H1 (cell line): ENCODE measurements at regions not wholly inside any gene's neighbourhood (a gene's known extent, or its start where the extent isn't known, plus 50 kb on each side); places are given as distances from the start of the nearest gene placed in this dataset.

Source experiments
- CTCF ChIA-PET: fragments of 300-600 bp; sonication (Branson Sonifier 250); formaldehyde crosslinking; loops from one replicate; lab custom pipeline; 2021; ENCODE audit not compliant: partially characterized antibody; lab: Charles Lee
- POLR2A ChIA-PET: fragments of 300-600 bp; sonication (Branson Sonifier 250); formaldehyde crosslinking; loops from one replicate; lab custom pipeline; 2021; ENCODE audit warnings: inconsistent platforms; ENCODE audit not compliant: partially characterized antibody; lab: Charles Lee
- DNase-seq, 2 experiments: peaks; one replicate each; pipeline versions ENCODE4 v3.0.0 to v3.0.0-alpha.2; 2010 to 2022; ENCODE audit warnings: low spot score in 2 of 2, low read depth in 1 of 2, mixed read lengths in 1 of 2
- FAIRE-seq: peaks from 2 replicates; lab custom pipeline; 2011; peaks lifted over from hg19 to GRCh38; lab: Jason Lieb, UNC
- H2AFZ ChIP-seq: 2 replicates; pipeline ENCODE4 v1.8.1; 2012; ENCODE audit warnings: low read length, inconsistent platforms
- H2AK5ac ChIP-seq: 2 replicates; pipeline ENCODE4 v1.6.1; 2013; ENCODE audit warnings: low read depth, low read length
- H2BK120ac ChIP-seq: replicated peaks from 2 replicates; pipeline ENCODE3; 2013; ENCODE audit warnings: low read depth, low read length, inconsistent platforms
- H2BK12ac ChIP-seq: 2 replicates; pipeline ENCODE4 v1.6.1; 2013; ENCODE audit warnings: low read depth, low read length
- H2BK15ac ChIP-seq: 2 replicates; pipeline ENCODE4 v1.6.1; 2013; ENCODE audit warnings: low read length
- H2BK20ac ChIP-seq: 2 replicates; pipeline ENCODE4 v1.6.1; 2013; ENCODE audit warnings: low read length
- H2BK5ac ChIP-seq: 2 replicates; pipeline ENCODE4 v1.6.1; 2013; ENCODE audit warnings: low read depth, low read length
- H3K14ac ChIP-seq: 2 replicates; pipeline ENCODE4 v1.6.1; 2013; ENCODE audit warnings: inconsistent platforms; ENCODE audit not compliant: insufficient read length
- H3K18ac ChIP-seq: 2 replicates; pipeline ENCODE4 v1.6.1; 2013; ENCODE audit warnings: low read length; ENCODE audit errors: extremely low read depth
- H3K23ac ChIP-seq: 2 replicates; pipeline ENCODE4 v1.6.1; 2013; ENCODE audit warnings: inconsistent platforms; ENCODE audit not compliant: insufficient read length
- H3K23me2 ChIP-seq: 2 replicates; pipeline ENCODE4 v1.6.1; 2013; ENCODE audit warnings: low read depth, low read length
- H3K27ac ChIP-seq: 2 replicates; pipeline ENCODE4 v1.6.1; 2011; ENCODE audit warnings: low read depth, low read length, inconsistent platforms
- H3K27me3 ChIP-seq, 4 experiments: replicated peaks in 1 of 4; 1 replicate in 1 of 4; 2 replicates in 3 of 4; pipeline versions ENCODE4 v1.6.1 to v1.8.1; 2011 to 2013; ENCODE audit warnings: low read length in 3 of 4, mild to moderate bottlenecking in 3 of 4, inconsistent platforms in 2 of 4, mixed read lengths in 2 of 4, moderate library complexity in 1 of 4; ENCODE audit not compliant: control insufficient read depth in 3 of 4, insufficient read depth in 3 of 4; ENCODE audit errors: extremely low read depth in 1 of 4
- H3K36me3 ChIP-seq, 4 experiments: 2 replicates each; pipeline versions ENCODE4 v1.6.1 to v1.8.1; 2011 to 2013; ENCODE audit warnings: mild to moderate bottlenecking in 4 of 4, low read length in 3 of 4, moderate library complexity in 2 of 4, control low read depth in 1 of 4, inconsistent platforms in 1 of 4; ENCODE audit not compliant: insufficient read depth in 4 of 4, control insufficient read depth in 2 of 4
- H3K4ac ChIP-seq: replicated peaks from 2 replicates; pipeline ENCODE3; 2013; ENCODE audit warnings: low read length, low read depth, mixed read lengths, inconsistent platforms; ENCODE audit not compliant: insufficient read length
- H3K4me1 ChIP-seq, 4 experiments: replicated peaks in 1 of 4; 1 replicate in 1 of 4; 2 replicates in 3 of 4; pipeline versions ENCODE4 v1.6.1 to v1.8.1; 2011 to 2013; ENCODE audit warnings: low read length in 3 of 4, inconsistent platforms in 2 of 4, mixed read lengths in 1 of 4; ENCODE audit not compliant: insufficient read depth in 4 of 4, control insufficient read depth in 3 of 4
- H3K4me2 ChIP-seq, 2 experiments: 2 replicates each; pipeline versions ENCODE4 v1.6.1 to v1.8.1; 2011 to 2013; ENCODE audit warnings: low read depth in 2 of 2, low read length in 2 of 2, control low read depth in 1 of 2, inconsistent platforms in 1 of 2, mild to moderate bottlenecking in 1 of 2; ENCODE audit not compliant: insufficient read depth in 1 of 2
- H3K4me3 ChIP-seq, 4 experiments: fragments of 200-600, 300-600 bp in 1 of 4; sonication (generic), shearing (Covaris generic), sonication (Bioruptor Twin) in 1 of 4; 2 replicates each; pipeline versions ENCODE4 v1.5.1 to v1.8.1; 2011 to 2016; ENCODE audit warnings: low read length in 4 of 4, low read depth in 3 of 4, control low read depth in 2 of 4, inconsistent platforms in 2 of 4, mild to moderate bottlenecking in 2 of 4, mixed read lengths in 1 of 4, moderate library complexity in 1 of 4; ENCODE audit not compliant: insufficient read depth in 2 of 4; ENCODE audit errors: extremely low read depth in 1 of 4
- H3K56ac ChIP-seq: replicated peaks from 2 replicates; pipeline ENCODE3; 2013; ENCODE audit warnings: low read depth, mild to moderate bottlenecking, mixed read lengths, low read length, inconsistent platforms; ENCODE audit not compliant: insufficient read length
- H3K79me1 ChIP-seq: 2 replicates; pipeline ENCODE4 v1.6.1; 2013; ENCODE audit warnings: low read depth, low read length, control low read depth
- H3K79me2 ChIP-seq, 2 experiments: 2 replicates each; pipeline versions ENCODE4 v1.6.1 to v1.8.1; 2012 to 2013; ENCODE audit warnings: low read length in 2 of 2, mild to moderate bottlenecking in 2 of 2, inconsistent platforms in 1 of 2; ENCODE audit not compliant: insufficient read depth in 2 of 2, control insufficient read depth in 1 of 2
- H3K9ac ChIP-seq, 4 experiments: replicated peaks in 1 of 4; 1 replicate in 1 of 4; 2 replicates in 3 of 4; pipeline versions ENCODE4 v1.6.1 to v1.8.1; 2011 to 2013; ENCODE audit warnings: low read depth in 3 of 4, low read length in 3 of 4, control low read depth in 2 of 4, mild to moderate bottlenecking in 2 of 4, moderate library complexity in 2 of 4, inconsistent platforms in 1 of 4; ENCODE audit errors: extremely low read depth in 1 of 4
- H3K9me3 ChIP-seq, 2 experiments: 2 replicates each; pipeline versions ENCODE4 v1.6.1 to v1.8.1; 2012 to 2013; ENCODE audit warnings: mild to moderate bottlenecking in 2 of 2, moderate library complexity in 2 of 2, control low read depth in 1 of 2, inconsistent platforms in 1 of 2, low read depth in 1 of 2, low read length in 1 of 2, mixed read lengths in 1 of 2; ENCODE audit not compliant: insufficient read depth in 2 of 2
- H4K20me1 ChIP-seq, 2 experiments: replicated peaks in 1 of 2; 2 replicates each; pipeline versions ENCODE3 to v1.8.1; 2011 to 2013; ENCODE audit warnings: inconsistent platforms in 2 of 2, low read length in 2 of 2, mild to moderate bottlenecking in 1 of 2; ENCODE audit not compliant: insufficient read depth in 2 of 2, control insufficient read depth in 1 of 2
- H4K5ac ChIP-seq: 2 replicates; pipeline ENCODE4 v1.6.1; 2013; ENCODE audit warnings: low read length, low read depth, mixed read lengths, inconsistent platforms; ENCODE audit not compliant: insufficient read length
- H4K8ac ChIP-seq: 2 replicates; pipeline ENCODE4 v1.8.0; 2013; ENCODE audit warnings: mild to moderate bottlenecking, moderate library complexity, low read length, inconsistent platforms; ENCODE audit not compliant: insufficient read depth; ENCODE audit errors: extremely low read depth
- H4K91ac ChIP-seq: replicated peaks from 2 replicates; pipeline ENCODE3; 2013; ENCODE audit warnings: low read length, mixed read lengths, inconsistent platforms; ENCODE audit not compliant: insufficient read length
- BRCA1 ChIP-seq: IDR thresholded peaks from 2 replicates; pipeline ENCODE4 v1.6.1; 2012; ENCODE audit warnings: low read depth, low read length, improper control_type of control experiment
- CBX5 ChIP-seq: fragments of 300-800, 300-1000 bp; sonication (generic); IDR thresholded peaks from 2 replicates; pipeline ENCODE4 v1.7.1; 2016; ENCODE audit warnings: antibody characterized with exemption, low read length, low read depth
- FOSL1 ChIP-seq: IDR thresholded peaks from 2 replicates; pipeline ENCODE4 v1.6.1; 2011; ENCODE audit warnings: mild to moderate bottlenecking, low read depth, low read length, moderate library complexity; ENCODE audit not compliant: insufficient read depth
- KDM5A ChIP-seq: fragments of 200-600 bp; IDR thresholded peaks from 2 replicates; pipeline ENCODE4 v1.7.1; 2012; ENCODE audit warnings: mild to moderate bottlenecking, low read length, inconsistent platforms, mixed read lengths
- POLR2A ChIP-seq, 2 experiments: IDR thresholded peaks; 1 replicate in 1 of 2; 2 replicates in 1 of 2; pipeline ENCODE4 v1.6.1; 2011; ENCODE audit warnings: low read depth in 2 of 2, low read length in 2 of 2, mild to moderate bottlenecking in 2 of 2; ENCODE audit errors: control extremely low read depth in 1 of 2
- RFX5 ChIP-seq: IDR thresholded peaks from 2 replicates; pipeline ENCODE4 v1.6.1; 2011; ENCODE audit warnings: low read depth, low read length, improper control_type of control experiment, borderline replicate concordance
- RNF2 ChIP-seq: fragments of 200-900, 300-1000 bp; sonication (generic); IDR thresholded peaks from 2 replicates; pipeline ENCODE4 v1.7.1; 2016; ENCODE audit warnings: borderline replicate concordance, low read depth, mild to moderate bottlenecking, antibody characterized with exemption, low read length; ENCODE audit not compliant: poor library complexity, severe bottlenecking; ENCODE audit errors: missing control alignments
- SAP30 ChIP-seq: fragments of 300-600 bp; sonication (generic); IDR thresholded peaks from 2 replicates; pipeline ENCODE4 v1.7.1; 2012; ENCODE audit warnings: low read length, moderate library complexity, mild to moderate bottlenecking, inconsistent platforms; ENCODE audit not compliant: insufficient read depth, insufficient replicate concordance
- SP1 ChIP-seq: IDR thresholded peaks from 2 replicates; pipeline ENCODE4 v1.6.1; 2011; ENCODE audit warnings: low read depth, low read length
- SP4 ChIP-seq: IDR thresholded peaks from 2 replicates; pipeline ENCODE4 v1.6.1; 2012; ENCODE audit warnings: low read length, inconsistent platforms
- ZNF274 ChIP-seq: IDR thresholded peaks from 2 replicates; pipeline ENCODE4 v1.7.0; 2012; ENCODE audit warnings: low read length, borderline replicate concordance; ENCODE audit errors: extremely low read depth
- WGBS, 2 experiments: shearing (Covaris generic) in 1 of 2; methylation state at CpG; one replicate each; pipeline versions ENCODE4 v1.1.6 to v1.1.7; 2013 to 2015; ENCODE audit warnings: low lambda C conversion rate in 2 of 2, mixed read lengths in 2 of 2, inconsistent platforms in 1 of 2, low coverage in 1 of 2, missing lambda C conversion rate in 1 of 2; ENCODE audit not compliant: insufficient replicate concordance in 2 of 2, insufficient coverage in 1 of 2, insufficient read length in 1 of 2; ENCODE audit errors: extremely low coverage in 1 of 2, missing lambda C conversion rate in 1 of 2; 5-methylcytosine and 5-hydroxymethylcytosine counted together
- TF ChIP-seq, protein P1 (sequence below), 3 experiments: IDR thresholded peaks; 1 replicate in 2 of 3; 2 replicates in 1 of 3; pipeline versions ENCODE4 v1.5.1 to v1.6.1; 2011; ENCODE audit warnings: low read length in 3 of 3, mild to moderate bottlenecking in 3 of 3, inconsistent platforms in 2 of 3, low read depth in 1 of 3, moderate library complexity in 1 of 3; ENCODE audit not compliant: insufficient read depth in 1 of 3; ENCODE audit errors: control extremely low read depth in 1 of 3

DNA sequence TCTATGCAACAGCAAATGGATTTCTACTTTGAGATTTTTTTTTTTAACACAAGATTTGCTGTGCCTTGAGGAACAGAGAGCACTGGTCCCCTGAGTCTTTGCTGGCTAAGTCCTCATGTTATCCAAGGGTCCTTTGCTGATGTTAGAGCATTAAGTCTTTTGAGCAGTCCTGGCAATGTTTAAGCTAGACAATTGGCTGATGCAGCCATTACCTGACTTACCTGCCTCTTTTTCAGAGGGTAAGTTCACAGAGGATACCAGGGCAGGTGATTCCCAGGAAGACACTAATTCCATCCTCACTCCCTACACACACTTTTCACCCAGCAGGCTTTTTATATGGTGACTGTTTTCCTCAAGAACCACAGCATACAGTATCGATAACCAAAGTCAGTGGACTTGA, 337.7 kb downstream of the HDGFL1 start:
- no peak overlapping the region for H2BK20ac ChIP-seq
- no peaks in the 10 kb centered on the region for H3K9me3 ChIP-seq
- ChIA-PET POLR2A (interaction anchor here (0.6 to 2.1 kb wide), 3 partner anchors 11 to 743 kb away, joined by 4 to 5 read pairs (median 5); no protein-coding TSS in a partner anchor), CTCF (interaction anchor here (0.6 to 2.1 kb wide), 16 partner anchors 8 to 1321 kb away, joined by 3 to 8 read pairs (median 4); no protein-coding TSS in a partner anchor)
- no peak overlapping the region for H3K9ac ChIP-seq
- no peaks in the 10 kb centered on the region for H3K27me3 ChIP-seq
- DNase-seq = no peak
- no peak for FAIRE-seq
- H3K79me1 ChIP-seq = no peaks in the 10 kb centered on the region
- no peak overlapping the region for H3K4me2 ChIP-seq
- no peak overlapping the region for H4K5ac ChIP-seq
- H3K14ac ChIP-seq = no peak overlapping the region
- no peak overlapping the region for H3K18ac ChIP-seq
- no peaks in the 10 kb centered on the region for H3K36me3 ChIP-seq
- no peak overlapping the region for H2BK120ac ChIP-seq
- H4K91ac ChIP-seq = no peak overlapping the region
- no peak overlapping the region for H2BK15ac ChIP-seq
- no peak overlapping the region for H3K4ac ChIP-seq
- H2BK12ac ChIP-seq = peak overlapping the region; percentile 60; the same call in 1 of the 2 replicates
- peaks cover 2% of the 10 kb centered on the region; the same call in 1 of the 2 replicates for H3K23me2 ChIP-seq
- H2AK5ac ChIP-seq = no peak overlapping the region
- 95% methylated on average over 1 of the region's 1 CpG; no CpG with 5 or more reads in 1 of the 2 experiments for WGBS, 2 experiments
- H3K79me2 ChIP-seq = no peaks in the 10 kb centered on the region
- H3K56ac ChIP-seq = no peak overlapping the region
- H3K27ac ChIP-seq = no peak overlapping the region
- H4K20me1 ChIP-seq = peaks cover 0 to 1% of the 10 kb centered on the region in 2 experiments
- H3K23ac ChIP-seq = no peak overlapping the region
- no peak overlapping the region for H2AFZ ChIP-seq
- no peak overlapping the region for H3K4me3 ChIP-seq
- H3K4me1 ChIP-seq = no peaks in the 10 kb centered on the region
- H2BK5ac ChIP-seq = no peak overlapping the region
- no peak overlapping the region for H4K8ac ChIP-seq
- TF ChIP-seq BRCA1 (no peak), SP4 (no peak), SP1 (no peak), RNF2 (no peak), CBX5 (no peak), RFX5 (no peak), KDM5A (no peak), POLR2A (IDR thresholded peaks at IDR 0.05; ENCODE audit: control extremely low read depth in 1 of 2, low read depth in 2 of 2, low read length in 2 of 2) (no peak), FOSL1 (no peak), SAP30 (no peak), ZNF274 (no peak)
- TF ChIP-seq, protein P1, sequence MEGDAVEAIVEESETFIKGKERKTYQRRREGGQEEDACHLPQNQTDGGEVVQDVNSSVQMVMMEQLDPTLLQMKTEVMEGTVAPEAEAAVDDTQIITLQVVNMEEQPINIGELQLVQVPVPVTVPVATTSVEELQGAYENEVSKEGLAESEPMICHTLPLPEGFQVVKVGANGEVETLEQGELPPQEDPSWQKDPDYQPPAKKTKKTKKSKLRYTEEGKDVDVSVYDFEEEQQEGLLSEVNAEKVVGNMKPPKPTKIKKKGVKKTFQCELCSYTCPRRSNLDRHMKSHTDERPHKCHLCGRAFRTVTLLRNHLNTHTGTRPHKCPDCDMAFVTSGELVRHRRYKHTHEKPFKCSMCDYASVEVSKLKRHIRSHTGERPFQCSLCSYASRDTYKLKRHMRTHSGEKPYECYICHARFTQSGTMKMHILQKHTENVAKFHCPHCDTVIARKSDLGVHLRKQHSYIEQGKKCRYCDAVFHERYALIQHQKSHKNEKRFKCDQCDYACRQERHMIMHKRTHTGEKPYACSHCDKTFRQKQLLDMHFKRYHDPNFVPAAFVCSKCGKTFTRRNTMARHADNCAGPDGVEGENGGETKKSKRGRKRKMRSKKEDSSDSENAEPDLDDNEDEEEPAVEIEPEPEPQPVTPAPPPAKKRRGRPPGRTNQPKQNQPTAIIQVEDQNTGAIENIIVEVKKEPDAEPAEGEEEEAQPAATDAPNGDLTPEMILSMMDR (IDR thresholded peaks at IDR 0.05; ENCODE audit: control extremely low read depth in 1 of 3, insufficient read depth in 1 of 3, low read depth in 1 of 3, low read length in 3 of 3) = no peak
